Stimulated activated CD8-positive, alpha-beta memory T cell treated with anti-CD3 and anti-CD28 coated beads, Interleukin-7, amount 100 ng/mL, for 1 hour (primary cell): ENCODE measurements at regions not wholly inside any gene's neighbourhood (a gene's known extent, or its start where the extent isn't known, plus 50 kb on each side); places are given as distances from the start of the nearest gene placed in this dataset.
"Not testable (repeated sequence)": the region's sequence is repeated elsewhere in the genome, so short reads cannot be mapped to it uniquely, and the experiment has no call there.

Experiments
- DNase-seq, 2 donors: peaks; one replicate each; pipeline ENCODE4 v3.0.0-alpha.2; 2020; ENCODE audit warnings: low read depth in 2 of 2

- no peak for DNase-seq
Observed at GRCh38 chr2:129803871-129804270, 175.6 kb upstream of the RAB6C start.

- DNase-seq = no peak
Observed at GRCh38 chr2:129805899-129806298, 173.6 kb upstream of the RAB6C start.

GRCh38 chr2:129806317-129806716, 173.1 kb upstream of the RAB6C start:
- no peak for DNase-seq

- no peak for DNase-seq
Observed at GRCh38 chr2:129806990-129807389, 172.5 kb upstream of the RAB6C start.

- DNase-seq = not testable (repeated sequence)
Observed at GRCh38 chr2:129807642-129808338, 171.7 kb upstream of the RAB6C start.

GRCh38 chr2:129810521-129810920, 168.9 kb upstream of the RAB6C start:
- DNase-seq = no peak

GRCh38 chr2:129812071-129812470, 167.4 kb upstream of the RAB6C start:
- no peak for DNase-seq

- DNase-seq = no peak
Observed at GRCh38 chr2:129812654-129813053, 166.8 kb upstream of the RAB6C start.

GRCh38 chr2:129813404-129813803, 166.1 kb upstream of the RAB6C start:
- no peak for DNase-seq

GRCh38 chr2:129816813-129817574, 162.5 kb upstream of the RAB6C start:
- DNase-seq = no peak

GRCh38 chr2:129819855-129820254, 159.6 kb upstream of the RAB6C start:
- DNase-seq = no peak

- DNase-seq = no peak
Observed at GRCh38 chr2:129820908-129821307, 158.6 kb upstream of the RAB6C start.

- DNase-seq = no peak
Observed at GRCh38 chr2:129821445-129821844, 158.0 kb upstream of the RAB6C start.

- DNase-seq = no peak
Observed at GRCh38 chr2:129823044-129823443, 156.4 kb upstream of the RAB6C start.

GRCh38 chr2:129827311-129828090, 152.0 kb upstream of the RAB6C start:
- DNase-seq = no peak

GRCh38 chr2:129828792-129829191, 150.7 kb upstream of the RAB6C start:
- no peak for DNase-seq

- DNase-seq = no peak
Observed at GRCh38 chr2:129829588-129829987, 149.9 kb upstream of the RAB6C start.

- DNase-seq = no peak
Observed at GRCh38 chr2:129831018-129831417, 148.4 kb upstream of the RAB6C start.

- not testable (repeated sequence) for DNase-seq
Observed at GRCh38 chr2:129833465-129833864, 146.0 kb upstream of the RAB6C start.

GRCh38 chr2:129847043-129847442, 132.4 kb upstream of the RAB6C start:
- DNase-seq = no peak

- DNase-seq = no peak
Observed at GRCh38 chr2:129849559-129850160, 129.8 kb upstream of the RAB6C start.

- no peak for DNase-seq
Observed at GRCh38 chr2:129857200-129857599, 122.3 kb upstream of the RAB6C start.
